ENCODE measurements at regions not wholly inside any gene's neighbourhood (a gene's known extent, or its start where the extent isn't known, plus 50 kb on each side); places are given as distances from the start of the nearest gene placed in this dataset.

GRCh38 chr5:158349987-158350386, 491.0 kb upstream of the CLINT1 start:
- DNase-seq, result no peak

- peak; percentile 68 to 72 for DNase-seq
These were observed 485.4 kb upstream of the CLINT1 start for GRCh38 chr5:158344376-158344775.

GRCh38 chr5:158340608-158341007, 481.7 kb upstream of the CLINT1 start:
- DNase-seq, result no peak

- DNase-seq, result no peak
These were observed 467.3 kb upstream of the CLINT1 start for GRCh38 chr5:158326256-158326655.

GRCh38 chr5:158324236-158324635, 465.3 kb upstream of the CLINT1 start:
- no peak for DNase-seq

- DNase-seq, result no peak
These were observed 463.7 kb upstream of the CLINT1 start for GRCh38 chr5:158322620-158323019.

- DNase-seq, result no peak
These were observed 462.0 kb upstream of the CLINT1 start for GRCh38 chr5:158320934-158321333.

GRCh38 chr5:158320178-158320674, 461.3 kb upstream of the CLINT1 start:
- DNase-seq, result no peak

GRCh38 chr5:158317507-158317906, 458.6 kb upstream of the CLINT1 start:
- no peak for DNase-seq

- no peak for DNase-seq
These were observed 455.0 kb upstream of the CLINT1 start for GRCh38 chr5:158313733-158314464.

- no peak for DNase-seq
These were observed 454.2 kb upstream of the CLINT1 start for GRCh38 chr5:158313027-158313732.

- DNase-seq, result no peak
These were observed 450.3 kb upstream of the CLINT1 start for GRCh38 chr5:158309088-158309807.

- DNase-seq, result no peak
These were observed 449.6 kb upstream of the CLINT1 start for GRCh38 chr5:158308429-158309025.

- no peak for DNase-seq
These were observed 446.9 kb upstream of the CLINT1 start for GRCh38 chr5:158305861-158306260.

GRCh38 chr5:158304607-158305006, 445.7 kb upstream of the CLINT1 start:
- DNase-seq, result no peak

GRCh38 chr5:158303883-158304282, 444.9 kb upstream of the CLINT1 start:
- DNase-seq, result no peak

- no peak for DNase-seq
These were observed 444.3 kb upstream of the CLINT1 start for GRCh38 chr5:158303275-158303674.

GRCh38 chr5:158302029-158302428, 443.1 kb upstream of the CLINT1 start:
- DNase-seq, result no peak

GRCh38 chr5:158301186-158301585, 442.2 kb upstream of the CLINT1 start:
- DNase-seq, result no peak

GRCh38 chr5:158300256-158300655, 441.3 kb upstream of the CLINT1 start:
- no peak for DNase-seq

- no peak for DNase-seq
These were observed 438.1 kb upstream of the CLINT1 start for GRCh38 chr5:158297002-158297527.

- DNase-seq, result no peak
These were observed 435.8 kb upstream of the CLINT1 start for GRCh38 chr5:158294701-158295100.

GRCh38 chr5:158292981-158293380, 434.0 kb upstream of the CLINT1 start:
- peak; percentile 26 to 41 for DNase-seq
